GM19023 (cell line): ENCODE measurements at regions not wholly inside any gene's neighbourhood (a gene's known extent, or its start where the extent isn't known, plus 50 kb on each side); places are given as distances from the start of the nearest gene placed in this dataset.
"Not testable (repeated sequence)": the region's sequence is repeated elsewhere in the genome, so short reads cannot be mapped to it uniquely, and the experiment has no call there.

Source experiments
- ATAC-seq: cut with Tn5 transposase; IDR thresholded peaks from one replicate; pipeline ENCODE4 v1.9.1; 2021; ENCODE audit warnings: mild to moderate bottlenecking, moderate library complexity; ENCODE audit not compliant: unreplicated experiment

- ATAC-seq = not testable (repeated sequence)
Measured at GRCh38 chr7:153976745-153977144, 75.5 kb upstream of the DPP6 start.

- ATAC-seq = not testable (repeated sequence)
Measured at GRCh38 chr7:153983186-153983585, 69.0 kb upstream of the DPP6 start.

- not testable (repeated sequence) for ATAC-seq
Measured at GRCh38 chr7:153989066-153989627, 63.1 kb upstream of the DPP6 start.

DNA sequence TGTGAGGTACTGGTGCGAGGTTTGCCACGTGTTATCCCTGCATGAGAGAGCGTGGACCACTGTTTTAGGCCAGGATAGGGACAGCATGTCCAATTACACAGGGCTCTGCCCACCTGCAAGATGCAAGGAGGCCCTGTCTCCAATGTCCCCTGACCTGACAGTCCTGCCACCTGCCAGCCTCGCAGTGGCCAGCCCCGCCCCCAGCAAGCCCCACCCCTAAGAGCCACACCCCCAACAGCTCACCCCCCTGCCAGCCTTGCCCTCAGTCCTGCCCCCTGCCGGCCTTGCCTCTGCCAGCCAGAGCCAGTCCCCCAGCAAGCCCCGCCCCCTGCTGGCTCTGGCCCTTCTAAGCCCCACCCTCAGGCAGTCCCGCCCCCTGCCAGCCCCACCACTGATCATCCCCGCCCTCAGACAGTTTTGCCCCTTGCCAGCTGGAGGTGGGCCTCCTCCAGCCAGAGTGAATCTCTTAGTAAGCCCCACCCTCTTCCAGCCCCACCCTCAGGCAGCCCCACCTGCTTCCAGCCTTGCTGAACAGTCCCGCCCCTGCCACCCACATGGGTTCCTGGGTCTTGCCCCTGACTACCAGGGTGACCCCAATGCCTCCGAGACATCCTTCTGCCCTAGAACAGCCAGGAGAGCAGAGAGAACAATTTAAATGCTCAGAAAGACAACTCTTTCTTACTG lies 62.3 kb upstream of the DPP6 start:
- not testable (repeated sequence) for ATAC-seq

GRCh38 chr7:153991471-153991870 lies 60.7 kb upstream of the DPP6 start:
- not testable (repeated sequence) for ATAC-seq

GRCh38 chr7:153993402-153993801 lies 58.8 kb upstream of the DPP6 start:
- not testable (repeated sequence) for ATAC-seq

- not testable (repeated sequence) for ATAC-seq
Measured at GRCh38 chr7:153998896-153999295, 53.3 kb upstream of the DPP6 start.
